ENCODE measurements at regions not wholly inside any gene's neighbourhood (a gene's known extent, or its start where the extent isn't known, plus 50 kb on each side); places are given as distances from the start of the nearest gene placed in this dataset.

GRCh38 chr6:163630096-163630495, 215.6 kb downstream of the QKI start:
- TF ChIP-seq, protein P1, sequence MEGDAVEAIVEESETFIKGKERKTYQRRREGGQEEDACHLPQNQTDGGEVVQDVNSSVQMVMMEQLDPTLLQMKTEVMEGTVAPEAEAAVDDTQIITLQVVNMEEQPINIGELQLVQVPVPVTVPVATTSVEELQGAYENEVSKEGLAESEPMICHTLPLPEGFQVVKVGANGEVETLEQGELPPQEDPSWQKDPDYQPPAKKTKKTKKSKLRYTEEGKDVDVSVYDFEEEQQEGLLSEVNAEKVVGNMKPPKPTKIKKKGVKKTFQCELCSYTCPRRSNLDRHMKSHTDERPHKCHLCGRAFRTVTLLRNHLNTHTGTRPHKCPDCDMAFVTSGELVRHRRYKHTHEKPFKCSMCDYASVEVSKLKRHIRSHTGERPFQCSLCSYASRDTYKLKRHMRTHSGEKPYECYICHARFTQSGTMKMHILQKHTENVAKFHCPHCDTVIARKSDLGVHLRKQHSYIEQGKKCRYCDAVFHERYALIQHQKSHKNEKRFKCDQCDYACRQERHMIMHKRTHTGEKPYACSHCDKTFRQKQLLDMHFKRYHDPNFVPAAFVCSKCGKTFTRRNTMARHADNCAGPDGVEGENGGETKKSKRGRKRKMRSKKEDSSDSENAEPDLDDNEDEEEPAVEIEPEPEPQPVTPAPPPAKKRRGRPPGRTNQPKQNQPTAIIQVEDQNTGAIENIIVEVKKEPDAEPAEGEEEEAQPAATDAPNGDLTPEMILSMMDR (IDR thresholded peaks at IDR 0.05; ENCODE audit: insufficient read depth, low read depth, low read length): no peak
- no peak for TF ChIP-seq EZH2 (IDR thresholded peaks at IDR 0.05; ENCODE audit: insufficient read depth, low read length)
